GM19023 (cell line): ENCODE measurements at regions not wholly inside any gene's neighbourhood (a gene's known extent, or its start where the extent isn't known, plus 50 kb on each side); places are given as distances from the start of the nearest gene placed in this dataset.
"Not testable (repeated sequence)": the region's sequence is repeated elsewhere in the genome, so short reads cannot be mapped to it uniquely, and the experiment has no call there.

Source experiments
- ATAC-seq: cut with Tn5 transposase; IDR thresholded peaks from one replicate; pipeline ENCODE4 v1.9.1; 2021; ENCODE audit warnings: mild to moderate bottlenecking, moderate library complexity; ENCODE audit not compliant: unreplicated experiment

GRCh38 chr4:63090641-63091040 is 1318.6 kb downstream of the TECRL start:
- ATAC-seq: no peak

GRCh38 chr4:63085091-63085490 is 1324.2 kb downstream of the TECRL start:
- ATAC-seq: no peak

GRCh38 chr4:63080934-63081333 is 1328.3 kb downstream of the TECRL start:
- ATAC-seq: no peak

GRCh38 chr4:63063760-63064159 is 1345.5 kb downstream of the TECRL start:
- ATAC-seq: no peak

- not testable (repeated sequence) for ATAC-seq
Measured at GRCh38 chr4:63062891-63063290, 1346.4 kb downstream of the TECRL start.

GRCh38 chr4:63049726-63050125 is 1359.5 kb downstream of the TECRL start:
- no peak for ATAC-seq

- no peak for ATAC-seq
Measured at GRCh38 chr4:63049278-63049677, 1360.0 kb downstream of the TECRL start.

GRCh38 chr4:63036159-63036866 is 1372.9 kb downstream of the TECRL start:
- no peak for ATAC-seq

- no peak for ATAC-seq
Measured at GRCh38 chr4:63029380-63029779, 1379.9 kb downstream of the TECRL start.

- no peak for ATAC-seq
Measured at GRCh38 chr4:63020661-63021060, 1388.6 kb downstream of the TECRL start.

- no peak for ATAC-seq
Measured at GRCh38 chr4:63017300-63017699, 1392.0 kb downstream of the TECRL start.

- no peak for ATAC-seq
Measured at GRCh38 chr4:62970846-62971245, 1438.4 kb downstream of the TECRL start.

- ATAC-seq: no peak
Measured at GRCh38 chr4:62960415-62960814, 1448.8 kb downstream of the TECRL start.

GRCh38 chr4:62953752-62954151 is 1455.5 kb downstream of the TECRL start:
- ATAC-seq: no peak

- ATAC-seq: no peak
Measured at GRCh38 chr4:62952366-62952765, 1456.9 kb downstream of the TECRL start.

GRCh38 chr4:62948108-62948507 is 1461.1 kb downstream of the TECRL start:
- no peak for ATAC-seq

GRCh38 chr4:62940229-62940628 is 1469.0 kb downstream of the TECRL start:
- ATAC-seq: no peak

- ATAC-seq: no peak
Measured at GRCh38 chr4:62930884-62931283, 1478.4 kb downstream of the TECRL start.

- no peak for ATAC-seq
Measured at GRCh38 chr4:62928483-62928882, 1480.8 kb downstream of the TECRL start.

- ATAC-seq: no peak
Measured at GRCh38 chr4:62927574-62927973, 1481.7 kb downstream of the TECRL start.

GRCh38 chr4:62923783-62924182 is 1485.5 kb downstream of the TECRL start:
- ATAC-seq: no peak

- no peak for ATAC-seq
Measured at GRCh38 chr4:62917649-62918048, 1491.6 kb downstream of the TECRL start.

- no peak for ATAC-seq
Measured at GRCh38 chr4:62914758-62915157, 1494.5 kb downstream of the TECRL start.
